Sigmoid colon (tissue), 6 donors: ENCODE measurements at regions not wholly inside any gene's neighbourhood (a gene's known extent, or its start where the extent isn't known, plus 50 kb on each side); places are given as distances from the start of the nearest gene placed in this dataset.

Source experiments
- DNase-seq: peaks from one replicate; pipeline ENCODE4 v3.0.0-alpha.2; 2019
- H3K27ac ChIP-seq, 4 donors: fragments of 200-600 bp; sonication (generic); one replicate each; pipeline ENCODE4 v1.5.1; 2016 to 2019; ENCODE audit warnings: mild to moderate bottlenecking in 1 of 4
- H3K27me3 ChIP-seq, 3 donors: fragments of 200-600 bp; sonication (generic); one replicate each; pipeline ENCODE4 v1.5.1; 2019; ENCODE audit warnings: mild to moderate bottlenecking in 1 of 3
- H3K36me3 ChIP-seq, 4 donors: fragments of 200-600 bp; sonication (generic); one replicate each; pipeline ENCODE4 v1.5.1; 2016 to 2019
- H3K4me1 ChIP-seq, 4 donors: fragments of 200-600 bp; sonication (generic); one replicate each; pipeline ENCODE4 v1.5.1; 2017 to 2019
- H3K4me3 ChIP-seq, 4 donors: fragments of 200-600 bp; sonication (generic); one replicate each; pipeline ENCODE4 v1.5.1; 2017 to 2019; ENCODE audit warnings: mild to moderate bottlenecking in 2 of 4, moderate library complexity in 1 of 4
- H3K9me3 ChIP-seq, 4 donors: fragments of 200-600 bp in 3 of 4; sonication (generic) in 3 of 4; one replicate each; pipeline versions ENCODE4 v1.5.1 to v1.6.1; 2013 to 2019
- CTCF ChIP-seq, 4 experiments: fragments of 450-650 bp in 3 of 4; fragments of 200-600 bp in 1 of 4; IDR thresholded peaks; one replicate each; pipeline ENCODE4 v1.5.1; 2016 to 2019; ENCODE audit warnings: antibody characterized with exemption in 4 of 4, mild to moderate bottlenecking in 3 of 4, moderate library complexity in 2 of 4
- EP300 ChIP-seq, 4 donors: sonication (generic); formaldehyde crosslinking; IDR thresholded peaks; one replicate each; pipeline ENCODE4 v1.6.1; 2017; ENCODE audit warnings: antibody characterized with exemption in 4 of 4
- POLR2A ChIP-seq, 2 donors: fragments of 450-650 bp; IDR thresholded peaks; one replicate each; pipeline ENCODE4 v1.6.1; 2016; ENCODE audit warnings: antibody characterized with exemption in 2 of 2, mild to moderate bottlenecking in 2 of 2, moderate library complexity in 2 of 2
- POLR2AphosphoS5 ChIP-seq, 4 donors: sonication (generic); formaldehyde crosslinking; IDR thresholded peaks; one replicate each; pipeline ENCODE4 v1.6.1; 2017; ENCODE audit warnings: antibody characterized with exemption in 4 of 4
- WGBS, 2 donors: extraction: QIAGEN DNeasy Blood & Tissue Kit; methylation state at CpG; one replicate each; pipeline ENCODE4 v1.1.7; 2013; 5-methylcytosine and 5-hydroxymethylcytosine counted together
- intact Hi-C: fragments of 100-400 bp; cut with DNase I; formaldehyde crosslinking; loops from one replicate; pipeline ENCODE4 v1.15.1; 2023
- donor health status: healthy with polysubstance abuse.
- donor health status: healthy.

DNA sequence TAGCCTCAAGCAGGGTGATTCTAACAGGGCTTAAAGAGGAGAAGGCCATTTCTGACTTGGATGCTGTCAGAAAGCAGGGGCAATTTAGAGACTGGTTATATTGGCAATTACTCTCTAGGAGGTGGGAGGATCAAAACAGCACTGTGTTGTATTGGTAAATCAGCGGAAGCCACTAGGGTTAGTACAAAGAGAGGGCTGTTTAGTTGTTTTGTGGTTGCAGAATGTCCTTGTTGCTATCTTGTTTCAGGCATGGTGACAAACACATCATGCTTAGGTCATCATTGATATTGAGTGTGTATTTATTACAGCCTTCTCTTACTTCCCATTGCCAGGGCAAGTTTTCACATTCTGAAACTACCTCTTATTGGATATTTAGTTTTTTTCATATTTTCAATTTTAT, 165.3 kb downstream of the TAF11L14 start:
- intact Hi-C loops = no loop called here
- H3K4me3 ChIP-seq = no peak overlapping the region
- 75 to 81% methylated on average over 1 of the region's 1 CpG for WGBS, 2 donors
- TF ChIP-seq POLR2A (IDR thresholded peaks at IDR 0.05) = no peak
- TF ChIP-seq EP300 (IDR thresholded peaks at IDR 0.05) = no peak
- no peak for TF ChIP-seq POLR2AphosphoS5 (IDR thresholded peaks at IDR 0.05)
- TF ChIP-seq CTCF (IDR thresholded peaks at IDR 0.05) = no peak
- H3K9me3 ChIP-seq = no peaks in the 10 kb centered on the region
- H3K27ac ChIP-seq = no peak overlapping the region
- no peaks in the 10 kb centered on the region for H3K27me3 ChIP-seq
- no peaks in the 10 kb centered on the region for H3K36me3 ChIP-seq
- no peak for DNase-seq
- no peaks in the 10 kb centered on the region for H3K4me1 ChIP-seq

GRCh38 chr5:17801595-17801994, 167.3 kb downstream of the TAF11L14 start:
- no peak for TF ChIP-seq POLR2A (IDR thresholded peaks at IDR 0.05)
- no peak for TF ChIP-seq EP300 (IDR thresholded peaks at IDR 0.05)
- TF ChIP-seq POLR2AphosphoS5 (IDR thresholded peaks at IDR 0.05) = no peak
- TF ChIP-seq CTCF (IDR thresholded peaks at IDR 0.05) = no peak
- no peak overlapping the region for H3K4me3 ChIP-seq
- no peak overlapping the region for H3K27ac ChIP-seq
- H3K4me1 ChIP-seq = no peaks in the 10 kb centered on the region
- WGBS, 2 donors = 77 to 83% methylated on average over 2 of the region's 2 CpGs
- DNase-seq = no peak
- no peaks in the 10 kb centered on the region for H3K27me3 ChIP-seq
- intact Hi-C loops = no loop called here
- no peaks in the 10 kb centered on the region for H3K9me3 ChIP-seq
- no peaks in the 10 kb centered on the region for H3K36me3 ChIP-seq

DNA sequence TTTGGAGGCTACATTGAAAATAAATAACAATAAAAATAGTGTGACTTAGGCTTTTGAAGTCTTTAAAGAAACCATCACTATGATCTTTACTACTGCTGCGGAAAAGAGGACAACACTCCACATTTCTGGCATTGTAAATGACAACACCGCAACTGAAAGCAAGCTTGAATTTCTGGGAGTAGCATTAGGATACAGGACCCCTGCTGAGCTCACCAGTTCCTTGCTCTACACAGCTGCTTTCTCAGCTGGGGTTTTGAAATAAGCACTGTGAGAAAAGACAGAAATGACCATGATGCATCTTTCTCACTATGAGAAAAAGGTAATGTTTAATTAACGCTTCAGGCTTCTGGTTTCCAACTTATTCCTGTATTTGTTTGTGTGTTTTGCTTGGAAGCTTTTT, 168.0 kb downstream of the TAF11L14 start:
- Histone ChIP-seq H3K27ac (no peak overlapping the region), H3K27me3 (no peaks in the 10 kb centered on the region), H3K36me3 (no peaks in the 10 kb centered on the region), H3K9me3 (no peaks in the 10 kb centered on the region), H3K4me1 (no peaks in the 10 kb centered on the region), H3K4me3 (no peak overlapping the region)
- WGBS, 2 donors = 73 to 75% methylated on average over 3 of the region's 3 CpGs
- DNase-seq = no peak
- TF ChIP-seq CTCF (IDR thresholded peaks at IDR 0.05) = no peak
- no peak for TF ChIP-seq EP300 (IDR thresholded peaks at IDR 0.05)
- TF ChIP-seq POLR2A (IDR thresholded peaks at IDR 0.05) = no peak
- TF ChIP-seq POLR2AphosphoS5 (IDR thresholded peaks at IDR 0.05) = no peak
- intact Hi-C loops = no loop called here

DNA sequence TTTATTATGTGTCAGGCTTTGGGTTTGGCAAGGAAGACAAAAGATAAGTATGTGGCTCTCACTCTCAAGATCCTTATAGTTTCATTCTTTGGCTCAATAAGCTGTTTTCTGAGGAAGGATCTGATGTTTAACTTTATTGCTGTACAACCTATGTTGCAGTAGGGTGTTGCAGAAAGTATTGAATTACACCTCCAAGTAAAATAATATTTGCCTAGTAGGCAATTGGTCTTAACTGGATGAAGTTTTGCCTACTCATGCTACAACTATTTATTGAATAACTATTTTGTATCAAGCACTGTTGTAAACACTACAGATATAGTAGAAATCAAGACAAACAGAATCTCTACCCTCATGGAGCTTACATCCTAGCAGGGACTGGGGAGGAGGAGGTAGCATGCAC, 169.7 kb downstream of the TAF11L14 start:
- Histone ChIP-seq H3K27me3 (no peaks in the 10 kb centered on the region), H3K27ac (no peak overlapping the region), H3K9me3 (no peaks in the 10 kb centered on the region), H3K36me3 (no peaks in the 10 kb centered on the region), H3K4me3 (no peak overlapping the region), H3K4me1 (no peaks in the 10 kb centered on the region)
- DNase-seq = no peak
- intact Hi-C loops = no loop called here
- TF ChIP-seq CTCF (IDR thresholded peaks at IDR 0.05) = no peak
- TF ChIP-seq EP300 (IDR thresholded peaks at IDR 0.05) = no peak

DNA sequence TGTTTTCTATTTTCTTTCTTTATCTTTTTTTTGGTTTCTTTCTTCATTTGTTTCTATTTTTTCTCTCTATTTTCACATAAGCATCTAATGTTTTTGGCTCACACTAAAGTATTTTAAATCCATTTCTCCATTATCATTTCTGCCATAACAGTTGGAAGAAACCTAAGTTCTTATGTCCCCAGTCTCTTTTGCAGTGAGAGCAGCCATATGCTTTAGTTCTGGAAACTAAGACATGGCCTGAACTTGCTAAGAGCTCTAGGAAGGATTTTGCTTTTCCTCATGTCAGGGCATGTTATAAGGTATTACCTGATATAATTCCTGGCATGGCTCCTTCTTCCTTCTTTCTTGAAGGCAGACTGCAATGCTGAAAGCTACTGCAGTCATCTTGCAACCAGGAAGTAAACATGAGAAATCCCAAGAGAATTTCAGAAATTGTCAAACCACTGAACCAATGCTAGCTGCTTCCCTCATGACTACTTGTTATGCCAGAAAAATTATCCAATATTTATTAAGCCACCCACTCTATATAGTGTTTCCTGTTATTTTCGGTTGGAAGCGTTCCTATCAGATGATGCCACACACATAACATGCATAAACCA, 171.1 kb downstream of the TAF11L14 start:
- no peaks in the 10 kb centered on the region for H3K36me3 ChIP-seq
- intact Hi-C loops = no loop called here
- H3K9me3 ChIP-seq = no peaks in the 10 kb centered on the region
- H3K4me3 ChIP-seq = no peak overlapping the region
- DNase-seq = no peak
- TF ChIP-seq POLR2AphosphoS5 (IDR thresholded peaks at IDR 0.05) (no peak), POLR2A (IDR thresholded peaks at IDR 0.05) (no peak), EP300 (IDR thresholded peaks at IDR 0.05) (no peak), CTCF (IDR thresholded peaks at IDR 0.05) (no peak)
- 88 to 90% methylated on average over 2 of the region's 2 CpGs for WGBS, 2 donors
- H3K27ac ChIP-seq = no peak overlapping the region
- no peaks in the 10 kb centered on the region for H3K27me3 ChIP-seq
- H3K4me1 ChIP-seq = no peaks in the 10 kb centered on the region
